IPS DF 6.9 (cell line): ENCODE measurements at regions not wholly inside any gene's neighbourhood (a gene's known extent, or its start where the extent isn't known, plus 50 kb on each side); places are given as distances from the start of the nearest gene placed in this dataset.

ENCODE experiments used
- DNase-seq: peaks from one replicate; pipeline ENCODE4 v3.0.0-alpha.2; 2013; ENCODE audit warnings: low read depth, low spot score
- H3K27ac ChIP-seq: one replicate; pipeline ENCODE4 v1.5.1; 2013; ENCODE audit warnings: low read length, control low read depth
- H3K27me3 ChIP-seq: 2 replicates; pipeline ENCODE4 v1.6.1; 2013; ENCODE audit warnings: mild to moderate bottlenecking, low read length; ENCODE audit not compliant: control insufficient read depth, insufficient read depth
- H3K36me3 ChIP-seq: 2 replicates; pipeline ENCODE4 v1.6.1; 2013; ENCODE audit warnings: low read length; ENCODE audit not compliant: control insufficient read depth, insufficient read depth
- H3K4me1 ChIP-seq: 2 replicates; pipeline ENCODE4 v1.6.1; 2013; ENCODE audit warnings: low read length; ENCODE audit not compliant: control insufficient read depth, insufficient read depth
- H3K4me3 ChIP-seq: 2 replicates; pipeline ENCODE4 v1.5.1; 2013; ENCODE audit warnings: mild to moderate bottlenecking, low read length
- H3K9me3 ChIP-seq: 2 replicates; pipeline ENCODE4 v1.6.1; 2013; ENCODE audit warnings: low read length, inconsistent platforms; ENCODE audit not compliant: control insufficient read depth, insufficient read depth
- WGBS: extraction: QIAGEN DNeasy Blood & Tissue Kit; methylation state at CpG from one replicate; pipeline ENCODE4 v1.1.7; 2013; ENCODE audit warnings: mixed read lengths, missing lambda C conversion rate; ENCODE audit not compliant: insufficient read length, insufficient coverage; 5-methylcytosine and 5-hydroxymethylcytosine counted together

GRCh38 chr12:19783547-19784444, 344.5 kb downstream of the AEBP2 start:
- WGBS, result no CpG with 5 or more reads among the region's 29 CpGs

GRCh38 chr12:19792028-19792427, 352.7 kb downstream of the AEBP2 start:
- H3K27me3 ChIP-seq, result no peaks in the 10 kb centered on the region
- no peaks in the 10 kb centered on the region for H3K4me1 ChIP-seq
- no peaks in the 10 kb centered on the region for H3K9me3 ChIP-seq
- no peaks in the 10 kb centered on the region for H3K36me3 ChIP-seq
- DNase-seq, result no peak
- no peak overlapping the region for H3K4me3 ChIP-seq
- no peak overlapping the region for H3K27ac ChIP-seq

More at GRCh38 chr12:19783547-19784444, 344.5 kb downstream of the AEBP2 start:
- no peaks in the 10 kb centered on the region for H3K9me3 ChIP-seq
- no peaks in the 10 kb centered on the region for H3K36me3 ChIP-seq
- H3K27ac ChIP-seq, result no peak overlapping the region
- H3K4me1 ChIP-seq, result no peaks in the 10 kb centered on the region
- H3K27me3 ChIP-seq, result no peaks in the 10 kb centered on the region
- no peak for DNase-seq
- no peak overlapping the region for H3K4me3 ChIP-seq

- no peak for DNase-seq
- no peak overlapping the region for H3K27ac ChIP-seq
- no peaks in the 10 kb centered on the region for H3K9me3 ChIP-seq
- no CpG with 5 or more reads among the region's 1 CpG for WGBS
- no peak overlapping the region for H3K4me3 ChIP-seq
- H3K4me1 ChIP-seq, result no peaks in the 10 kb centered on the region
- H3K36me3 ChIP-seq, result no peaks in the 10 kb centered on the region
- no peaks in the 10 kb centered on the region for H3K27me3 ChIP-seq
Measured at GRCh38 chr12:19794116-19794515, 354.8 kb downstream of the AEBP2 start.

GRCh38 chr12:19799216-19799615, 359.9 kb downstream of the AEBP2 start:
- Histone ChIP-seq H3K27me3 (no peaks in the 10 kb centered on the region), H3K27ac (no peak overlapping the region), H3K36me3 (no peaks in the 10 kb centered on the region), H3K4me1 (no peaks in the 10 kb centered on the region), H3K4me3 (no peak overlapping the region), H3K9me3 (no peaks in the 10 kb centered on the region)
- WGBS, result no CpG with 5 or more reads among the region's 7 CpGs
- no peak for DNase-seq

GRCh38 chr12:19799895-19800602, 360.8 kb downstream of the AEBP2 start:
- Histone ChIP-seq H3K27me3 (no peaks in the 10 kb centered on the region), H3K36me3 (no peaks in the 10 kb centered on the region), H3K9me3 (no peaks in the 10 kb centered on the region), H3K27ac (no peak overlapping the region), H3K4me3 (no peak overlapping the region), H3K4me1 (no peaks in the 10 kb centered on the region)
- DNase-seq, result no peak
- WGBS, result no CpG with 5 or more reads among the region's 5 CpGs

GRCh38 chr12:19800884-19801283, 361.6 kb downstream of the AEBP2 start:
- no peak for DNase-seq
- Histone ChIP-seq H3K4me1 (no peaks in the 10 kb centered on the region), H3K27me3 (no peaks in the 10 kb centered on the region), H3K4me3 (no peak overlapping the region), H3K9me3 (no peaks in the 10 kb centered on the region), H3K27ac (no peak overlapping the region), H3K36me3 (no peaks in the 10 kb centered on the region)
- WGBS, result no CpG with 5 or more reads among the region's 4 CpGs

GRCh38 chr12:19801941-19802340, 362.6 kb downstream of the AEBP2 start:
- no CpG with 5 or more reads among the region's 4 CpGs for WGBS
- Histone ChIP-seq H3K36me3 (no peaks in the 10 kb centered on the region), H3K4me1 (no peaks in the 10 kb centered on the region), H3K4me3 (no peak overlapping the region), H3K27me3 (no peaks in the 10 kb centered on the region), H3K9me3 (no peaks in the 10 kb centered on the region), H3K27ac (no peak overlapping the region)
- DNase-seq, result no peak

GRCh38 chr12:19802915-19803314, 363.6 kb downstream of the AEBP2 start:
- no peak for DNase-seq
- Histone ChIP-seq H3K36me3 (no peaks in the 10 kb centered on the region), H3K4me1 (no peaks in the 10 kb centered on the region), H3K4me3 (no peak overlapping the region), H3K27ac (no peak overlapping the region), H3K9me3 (no peaks in the 10 kb centered on the region), H3K27me3 (no peaks in the 10 kb centered on the region)
- WGBS, result no CpG with 5 or more reads among the region's 2 CpGs

- H3K4me3 ChIP-seq, result no peak overlapping the region
- no peaks in the 10 kb centered on the region for H3K4me1 ChIP-seq
- no peak overlapping the region for H3K27ac ChIP-seq
- H3K36me3 ChIP-seq, result no peaks in the 10 kb centered on the region
- WGBS, result no CpG with 5 or more reads among the region's 1 CpG
- H3K27me3 ChIP-seq, result no peaks in the 10 kb centered on the region
- DNase-seq, result no peak
- no peaks in the 10 kb centered on the region for H3K9me3 ChIP-seq
Measured at GRCh38 chr12:19804737-19805136, 365.4 kb downstream of the AEBP2 start.

GRCh38 chr12:19808371-19808770, 369.1 kb downstream of the AEBP2 start:
- no peaks in the 10 kb centered on the region for H3K9me3 ChIP-seq
- WGBS, result no CpG with 5 or more reads among the region's 2 CpGs
- no peak overlapping the region for H3K27ac ChIP-seq
- DNase-seq, result no peak
- no peak overlapping the region for H3K4me3 ChIP-seq
- H3K27me3 ChIP-seq, result no peaks in the 10 kb centered on the region
- H3K4me1 ChIP-seq, result no peaks in the 10 kb centered on the region
- H3K36me3 ChIP-seq, result no peaks in the 10 kb centered on the region
